DMS 273 (cell line): ENCODE measurements at regions not wholly inside any gene's neighbourhood (a gene's known extent, or its start where the extent isn't known, plus 50 kb on each side); places are given as distances from the start of the nearest gene placed in this dataset.
A peak's percentile ranks its signal among the peaks of the same experiment; 100 is the strongest.

ENCODE experiments used
- DNase-seq: peaks from one replicate; lab custom pipeline; 2025; ENCODE audit not compliant: unreplicated experiment; lab: John Stamatoyannopoulos, UW

- no peak for DNase-seq
These were observed 92.9 kb downstream of the TXNL1 start for GRCh38 chr18:56545464-56545863.

GRCh38 chr18:56542476-56542875 lies 95.9 kb downstream of the TXNL1 start:
- DNase-seq = no peak

- DNase-seq = no peak
These were observed 96.6 kb downstream of the TXNL1 start for GRCh38 chr18:56541793-56542192.

GRCh38 chr18:56541340-56541739 lies 97.1 kb downstream of the TXNL1 start:
- DNase-seq = no peak

GRCh38 chr18:56538746-56539145 lies 99.6 kb downstream of the TXNL1 start:
- DNase-seq = no peak

- DNase-seq = no peak
These were observed 106.1 kb downstream of the TXNL1 start for GRCh38 chr18:56532176-56532840.

- no peak for DNase-seq
These were observed 115.6 kb downstream of the TXNL1 start for GRCh38 chr18:56522816-56523215.

GRCh38 chr18:56521263-56521662 lies 117.1 kb downstream of the TXNL1 start:
- no peak for DNase-seq

- no peak for DNase-seq
These were observed 120.6 kb downstream of the TXNL1 start for GRCh38 chr18:56517761-56518160.

- no peak for DNase-seq
These were observed 121.2 kb downstream of the TXNL1 start for GRCh38 chr18:56517196-56517595.

- DNase-seq = no peak
These were observed 121.6 kb downstream of the TXNL1 start for GRCh38 chr18:56516789-56517188.

- no peak for DNase-seq
These were observed 122.9 kb downstream of the TXNL1 start for GRCh38 chr18:56515522-56515921.

- DNase-seq = no peak
These were observed 126.4 kb downstream of the TXNL1 start for GRCh38 chr18:56511996-56512395.

GRCh38 chr18:56510108-56510507 lies 128.3 kb downstream of the TXNL1 start:
- DNase-seq = no peak

- DNase-seq = no peak
These were observed 128.7 kb downstream of the TXNL1 start for GRCh38 chr18:56509656-56510055.

- DNase-seq = no peak
These were observed 129.9 kb downstream of the TXNL1 start for GRCh38 chr18:56508370-56509036.

GRCh38 chr18:56505971-56506370 lies 132.4 kb downstream of the TXNL1 start:
- no peak for DNase-seq

GRCh38 chr18:56505293-56505692 lies 133.1 kb downstream of the TXNL1 start:
- DNase-seq = no peak

- peak; percentile 5 for DNase-seq
These were observed 136.5 kb downstream of the TXNL1 start for GRCh38 chr18:56501896-56502295.

GRCh38 chr18:56495884-56496283 lies 142.5 kb downstream of the TXNL1 start:
- no peak for DNase-seq

GRCh38 chr18:56493531-56493930 lies 144.9 kb downstream of the TXNL1 start:
- no peak for DNase-seq

- no peak for DNase-seq
These were observed 146.3 kb downstream of the TXNL1 start for GRCh38 chr18:56492136-56492535.

GRCh38 chr18:56490942-56491341 lies 147.4 kb downstream of the TXNL1 start:
- DNase-seq = no peak
